Esophagus squamous epithelium (tissue), 5 donors: ENCODE measurements at regions not wholly inside any gene's neighbourhood (a gene's known extent, or its start where the extent isn't known, plus 50 kb on each side); places are given as distances from the start of the nearest gene placed in this dataset.

ENCODE experiments used
- DNase-seq: peaks from one replicate; lab custom pipeline; 2025; lab: John Stamatoyannopoulos, UW
- H3K27ac ChIP-seq, 4 donors: fragments of 200-600 bp; sonication (generic); one replicate each; pipeline ENCODE4 v1.5.1; 2016 to 2019; ENCODE audit warnings: mild to moderate bottlenecking in 1 of 4
- H3K27me3 ChIP-seq, 4 donors: fragments of 200-600 bp; sonication (generic); 1 replicate in 3 of 4; 2 replicates in 1 of 4; pipeline versions ENCODE4 v1.5.1 to v1.6.0; 2017 to 2021; ENCODE audit warnings: antibody characterized with exemption in 1 of 4
- H3K36me3 ChIP-seq, 3 donors: fragments of 200-600 bp; sonication (generic); one replicate each; pipeline ENCODE4 v1.5.1; 2016 to 2019
- H3K4me1 ChIP-seq, 3 donors: fragments of 200-600 bp; sonication (generic); one replicate each; pipeline ENCODE4 v1.5.1; 2017 to 2019
- H3K4me3 ChIP-seq, 4 donors: fragments of 200-600 bp; sonication (generic); 1 replicate in 3 of 4; 2 replicates in 1 of 4; pipeline ENCODE4 v1.5.1; 2016 to 2019; ENCODE audit warnings: mild to moderate bottlenecking in 2 of 4, moderate library complexity in 1 of 4
- H3K9me3 ChIP-seq, 3 donors: fragments of 200-600 bp; sonication (generic); one replicate each; pipeline ENCODE4 v1.5.1; 2016 to 2019
- CTCF ChIP-seq, 6 experiments: fragments of 450-650 bp in 4 of 6; fragments of 200-600 bp in 2 of 6; sonication (generic) in 2 of 6; IDR thresholded peaks; one replicate each; pipeline ENCODE4 v1.5.1; 2016 to 2019; ENCODE audit warnings: antibody characterized with exemption in 6 of 6, mild to moderate bottlenecking in 4 of 6, moderate library complexity in 4 of 6
- POLR2A ChIP-seq, 4 donors: fragments of 450-650 bp; IDR thresholded peaks; one replicate each; pipeline ENCODE4 v1.6.1; 2017; ENCODE audit warnings: antibody characterized with exemption in 4 of 4, mild to moderate bottlenecking in 4 of 4, moderate library complexity in 3 of 4
- WGBS, 2 donors: methylation state at CpG; one replicate each; pipeline ENCODE4 v1.1.5; 2018; 5-methylcytosine and 5-hydroxymethylcytosine counted together
- intact Hi-C: fragments of 100-400 bp; cut with DNase I; formaldehyde crosslinking; loops from one replicate; pipeline ENCODE4 v1.15.0; 2022
- donor health status: DM: yes; HTN: yes; CAD: no.

GRCh38 chr15:100767001-100767825 lies 112.4 kb upstream of the ALDH1A3 start:
- Histone ChIP-seq H3K9me3 (no peaks in the 10 kb centered on the region), H3K27ac (no peak overlapping the region), H3K4me1 (no peaks in the 10 kb centered on the region), H3K27me3 (peaks cover 0 to 8% (median 0%) of the 10 kb centered on the region in 4 donors), H3K4me3 (no peak overlapping the region), H3K36me3 (no peaks in the 10 kb centered on the region)
- 79 to 87% methylated on average over 9 of the region's 14 CpGs for WGBS, 2 donors
- no peak for DNase-seq
- TF ChIP-seq CTCF (IDR thresholded peaks at IDR 0.05) (no peak), POLR2A (IDR thresholded peaks at IDR 0.05) (no peak)
- intact Hi-C loops: no loop called here

GRCh38 chr15:100768501-100768931 lies 111.1 kb upstream of the ALDH1A3 start:
- intact Hi-C loops: no loop called here
- Histone ChIP-seq H3K4me1 (no peaks in the 10 kb centered on the region), H3K4me3 (no peak overlapping the region), H3K36me3 (no peaks in the 10 kb centered on the region), H3K27ac (no peak overlapping the region), H3K27me3 (peaks cover 0 to 8% (median 0%) of the 10 kb centered on the region in 4 donors), H3K9me3 (no peaks in the 10 kb centered on the region)
- no peak for DNase-seq
- TF ChIP-seq POLR2A (IDR thresholded peaks at IDR 0.05) (no peak), CTCF (IDR thresholded peaks at IDR 0.05) (no peak)
- 73 to 80% methylated on average over 2 to 3 of the region's 9 CpGs for WGBS, 2 donors

GRCh38 chr15:100769043-100769974 lies 110.3 kb upstream of the ALDH1A3 start:
- Histone ChIP-seq H3K27ac (no peak overlapping the region), H3K27me3 (peaks cover 0 to 8% (median 0%) of the 10 kb centered on the region in 4 donors), H3K4me3 (no peak overlapping the region), H3K4me1 (no peaks in the 10 kb centered on the region), H3K9me3 (no peaks in the 10 kb centered on the region), H3K36me3 (no peaks in the 10 kb centered on the region)
- no peak for DNase-seq
- WGBS, 2 donors: 95 to 100% methylated on average over 1 to 5 of the region's 15 CpGs
- intact Hi-C loops: no loop called here
- no peak for TF ChIP-seq CTCF (IDR thresholded peaks at IDR 0.05)
- no peak for TF ChIP-seq POLR2A (IDR thresholded peaks at IDR 0.05)

- Histone ChIP-seq H3K27ac (no peak overlapping the region), H3K27me3 (peaks cover 0 to 8% (median 0%) of the 10 kb centered on the region in 4 donors), H3K4me1 (no peaks in the 10 kb centered on the region), H3K36me3 (no peaks in the 10 kb centered on the region), H3K9me3 (no peaks in the 10 kb centered on the region), H3K4me3 (no peak overlapping the region)
- no peak for TF ChIP-seq CTCF (IDR thresholded peaks at IDR 0.05)
- no peak for TF ChIP-seq POLR2A (IDR thresholded peaks at IDR 0.05)
- 81 to 84% methylated on average over 3 of the region's 4 CpGs for WGBS, 2 donors
- DNase-seq: no peak
- intact Hi-C loops: no loop called here
Observed at GRCh38 chr15:100769975-100770340, 109.7 kb upstream of the ALDH1A3 start.
